ENCODE measurements at regions not wholly inside any gene's neighbourhood (a gene's known extent, or its start where the extent isn't known, plus 50 kb on each side); places are given as distances from the start of the nearest gene placed in this dataset.
"Not testable (repeated sequence)": the region's sequence is repeated elsewhere in the genome, so short reads cannot be mapped to it uniquely, and the experiment has no call there.

DNA sequence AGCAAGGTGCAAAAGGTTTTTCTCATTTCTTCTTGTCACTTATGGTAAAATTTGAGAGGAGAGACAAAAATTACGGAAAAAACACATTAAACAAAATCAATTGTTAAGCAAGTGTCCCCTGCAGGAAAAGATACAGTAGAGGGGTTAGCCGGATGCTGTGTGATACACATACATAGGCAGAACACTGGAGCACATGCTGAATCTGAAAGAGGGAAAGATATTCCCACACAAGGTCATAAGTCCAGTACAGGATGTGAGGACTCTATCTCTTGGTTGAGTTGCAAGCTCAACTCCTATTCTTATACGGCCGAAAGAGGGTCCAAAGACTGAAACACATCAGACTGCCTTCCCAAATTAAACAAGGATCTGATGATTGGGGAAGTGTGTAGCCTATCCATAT, 427.5 kb upstream of the NUDT12 start:
- TF ChIP-seq, protein P1, sequence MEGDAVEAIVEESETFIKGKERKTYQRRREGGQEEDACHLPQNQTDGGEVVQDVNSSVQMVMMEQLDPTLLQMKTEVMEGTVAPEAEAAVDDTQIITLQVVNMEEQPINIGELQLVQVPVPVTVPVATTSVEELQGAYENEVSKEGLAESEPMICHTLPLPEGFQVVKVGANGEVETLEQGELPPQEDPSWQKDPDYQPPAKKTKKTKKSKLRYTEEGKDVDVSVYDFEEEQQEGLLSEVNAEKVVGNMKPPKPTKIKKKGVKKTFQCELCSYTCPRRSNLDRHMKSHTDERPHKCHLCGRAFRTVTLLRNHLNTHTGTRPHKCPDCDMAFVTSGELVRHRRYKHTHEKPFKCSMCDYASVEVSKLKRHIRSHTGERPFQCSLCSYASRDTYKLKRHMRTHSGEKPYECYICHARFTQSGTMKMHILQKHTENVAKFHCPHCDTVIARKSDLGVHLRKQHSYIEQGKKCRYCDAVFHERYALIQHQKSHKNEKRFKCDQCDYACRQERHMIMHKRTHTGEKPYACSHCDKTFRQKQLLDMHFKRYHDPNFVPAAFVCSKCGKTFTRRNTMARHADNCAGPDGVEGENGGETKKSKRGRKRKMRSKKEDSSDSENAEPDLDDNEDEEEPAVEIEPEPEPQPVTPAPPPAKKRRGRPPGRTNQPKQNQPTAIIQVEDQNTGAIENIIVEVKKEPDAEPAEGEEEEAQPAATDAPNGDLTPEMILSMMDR (IDR thresholded peaks at IDR 0.05; ENCODE audit: extremely low read depth, insufficient read depth, missing control alignments): no peak
- DNase-seq (ENCODE audit: low spot score): no peak
- in situ Hi-C loops (cut with MboI; ENCODE audit: low pct_unique_long_range_greater_than_20kb, low sequenced_read_pairs, unreplicated experiment): no loop called here

DNA sequence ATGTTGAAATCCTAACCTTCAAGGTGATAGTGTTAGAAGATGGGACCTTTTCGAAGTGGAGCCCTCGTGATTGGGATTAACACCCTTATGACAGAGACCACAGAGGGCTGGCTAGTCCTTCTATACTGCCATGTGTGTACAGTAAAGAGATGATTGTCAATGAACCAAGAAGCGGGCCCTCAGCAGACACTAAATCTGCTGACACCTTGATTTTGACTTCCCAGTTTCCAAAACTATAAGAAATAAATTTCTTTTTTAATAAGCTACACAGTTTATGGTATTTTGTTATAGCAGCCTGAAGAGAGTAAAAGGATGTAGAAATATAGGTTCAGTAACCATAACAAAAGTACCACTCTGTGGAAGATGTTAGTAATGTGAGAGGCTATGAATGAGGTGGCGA, 419.0 kb upstream of the NUDT12 start:
- in situ Hi-C loops (cut with MboI; ENCODE audit: low pct_unique_long_range_greater_than_20kb, low sequenced_read_pairs, unreplicated experiment): no loop called here
- TF ChIP-seq, protein P1 (IDR thresholded peaks at IDR 0.05; ENCODE audit: extremely low read depth, insufficient read depth, missing control alignments): no peak
- no peak for DNase-seq (ENCODE audit: low spot score)

DNA sequence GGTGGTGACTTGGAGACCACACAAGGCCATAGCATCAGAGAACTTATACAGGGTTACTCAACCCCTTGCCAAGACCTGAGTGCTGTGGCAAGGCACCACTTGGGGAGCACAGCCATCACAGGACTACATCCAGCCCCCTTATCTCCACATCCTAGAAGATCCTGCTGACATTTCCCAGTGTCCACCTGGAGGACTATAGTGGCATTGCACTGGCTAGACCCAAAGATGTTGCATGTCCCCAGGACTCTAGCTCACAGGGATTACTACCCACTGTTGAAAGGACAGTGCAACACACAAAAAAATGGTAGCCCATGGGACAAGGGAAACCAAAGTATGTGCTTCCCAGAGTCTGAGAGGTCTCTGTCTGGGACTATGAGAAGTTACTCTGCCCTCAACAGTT, 411.1 kb upstream of the NUDT12 start:
- in situ Hi-C loops (cut with MboI; ENCODE audit: low pct_unique_long_range_greater_than_20kb, low sequenced_read_pairs, unreplicated experiment): no loop called here
- no peak for DNase-seq (ENCODE audit: low spot score)
- TF ChIP-seq, protein P1 (IDR thresholded peaks at IDR 0.05; ENCODE audit: extremely low read depth, insufficient read depth, missing control alignments): no peak

DNA sequence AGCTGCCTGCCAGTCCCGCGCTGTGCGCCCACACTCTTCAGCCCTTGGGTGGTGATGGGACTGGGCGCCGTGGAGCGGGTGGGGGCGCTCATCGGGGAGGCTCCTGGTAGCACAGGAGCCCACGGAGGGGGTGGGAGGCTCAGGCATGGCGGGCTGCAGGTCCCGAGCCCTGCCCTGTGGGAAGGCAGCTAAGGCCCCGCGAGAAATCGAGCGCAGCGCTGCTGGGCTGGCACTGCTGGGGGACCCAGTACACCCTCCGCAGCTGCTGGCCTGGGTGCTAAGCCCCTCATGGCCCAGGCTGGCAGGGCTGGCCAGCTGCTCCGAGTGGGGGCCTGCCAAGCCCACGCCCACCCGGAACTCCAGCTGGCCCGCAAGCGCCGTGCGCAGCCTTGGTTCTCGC, 403.7 kb upstream of the NUDT12 start:
- DNase-seq (ENCODE audit: low spot score); in situ Hi-C loops (cut with MboI; ENCODE audit: low pct_unique_long_range_greater_than_20kb, low sequenced_read_pairs, unreplicated experiment): not testable (repeated sequence)

DNA sequence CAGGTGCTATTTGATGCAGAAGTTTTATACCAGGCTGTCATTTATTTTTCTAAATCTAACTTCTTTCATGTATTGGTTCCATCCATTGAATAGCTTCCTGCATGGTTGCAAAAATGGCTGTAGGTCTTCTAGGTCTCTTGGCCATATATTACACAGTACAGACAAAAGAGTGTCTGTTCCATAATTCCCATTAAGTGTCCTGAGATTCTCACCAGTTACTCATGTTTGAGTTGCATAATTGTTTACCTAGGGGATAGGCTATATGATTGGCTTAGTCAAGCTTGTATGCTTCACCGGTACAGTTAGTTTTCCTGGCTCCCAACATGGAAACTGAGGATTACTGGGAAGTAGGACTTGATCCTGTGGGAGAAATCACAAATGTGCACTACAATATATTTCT, 399.4 kb upstream of the NUDT12 start:
- in situ Hi-C loops (cut with MboI; ENCODE audit: low pct_unique_long_range_greater_than_20kb, low sequenced_read_pairs, unreplicated experiment): no loop called here
- no peak for DNase-seq (ENCODE audit: low spot score)
- TF ChIP-seq, protein P1 (IDR thresholded peaks at IDR 0.05; ENCODE audit: extremely low read depth, insufficient read depth, missing control alignments): no peak

DNA sequence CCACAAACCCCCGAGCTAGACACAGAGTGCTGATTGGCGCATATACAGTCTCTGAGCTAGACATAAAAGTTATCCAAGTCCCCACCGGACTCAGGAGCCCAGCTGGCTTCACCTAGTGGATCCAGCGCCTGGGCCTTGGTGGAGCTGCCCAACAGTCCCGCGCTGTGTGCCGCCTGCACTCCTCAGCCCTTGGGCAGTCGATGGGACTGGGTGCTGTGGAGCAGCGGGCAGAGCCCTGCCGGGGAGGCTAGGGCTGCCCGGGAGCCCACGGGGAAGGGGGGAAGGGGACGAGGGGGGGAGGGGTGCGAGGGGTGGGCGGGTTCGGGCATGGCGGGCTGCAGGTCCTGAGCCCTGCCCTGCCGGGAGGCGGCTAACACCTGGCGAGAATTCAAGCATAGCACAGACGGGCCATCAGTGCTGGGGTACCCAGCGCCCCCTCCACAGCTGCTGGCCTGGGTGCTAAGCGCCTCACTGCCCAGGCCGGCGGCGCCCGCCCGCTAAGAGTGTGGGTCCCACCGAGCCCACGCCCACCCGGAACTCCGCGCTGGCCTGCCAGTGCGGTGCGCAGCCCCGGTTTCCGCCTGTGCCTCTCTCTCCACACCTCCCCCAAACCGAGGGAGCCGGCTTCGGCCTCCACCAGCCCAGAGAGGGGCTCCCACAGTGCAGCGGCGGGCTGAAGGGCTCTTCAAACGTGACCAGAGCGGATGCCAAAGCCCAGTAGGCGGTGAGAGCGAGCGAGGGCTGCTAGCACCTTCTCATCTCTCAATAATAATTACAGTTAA, 391.2 kb upstream of the NUDT12 start:
- in situ Hi-C loops (cut with MboI; ENCODE audit: low pct_unique_long_range_greater_than_20kb, low sequenced_read_pairs, unreplicated experiment): no loop called here
- DNase-seq (ENCODE audit: low spot score): no peak

DNA sequence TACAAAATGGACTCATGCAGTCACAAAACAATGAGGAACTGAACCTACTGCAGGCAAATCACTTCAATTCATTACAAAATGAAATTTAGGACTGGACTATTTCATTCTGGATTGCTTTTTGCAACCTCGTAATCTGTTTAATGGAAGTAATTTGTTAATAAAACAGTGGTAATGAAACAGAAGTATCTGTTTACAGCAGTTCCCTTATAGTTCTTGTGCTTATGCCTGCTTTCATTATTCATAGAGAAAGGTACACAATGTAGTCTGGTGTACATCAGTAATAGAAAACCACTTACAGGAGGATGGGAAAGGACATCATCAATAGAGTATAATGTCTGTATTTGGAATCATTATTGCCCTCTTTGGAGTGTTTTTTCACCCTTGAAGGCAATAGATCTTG, 389.2 kb upstream of the NUDT12 start:
- DNase-seq (ENCODE audit: low spot score): no peak
- in situ Hi-C loops (cut with MboI; ENCODE audit: low pct_unique_long_range_greater_than_20kb, low sequenced_read_pairs, unreplicated experiment): no loop called here
- TF ChIP-seq, protein P1 (IDR thresholded peaks at IDR 0.05; ENCODE audit: extremely low read depth, insufficient read depth, missing control alignments): no peak

More for the DNA sequence above, 391.2 kb upstream of the NUDT12 start:
- TF ChIP-seq, protein P1 (IDR thresholded peaks at IDR 0.05; ENCODE audit: extremely low read depth, insufficient read depth, missing control alignments): no peak
